ENCODE measurements at regions not wholly inside any gene's neighbourhood (a gene's known extent, or its start where the extent isn't known, plus 50 kb on each side); places are given as distances from the start of the nearest gene placed in this dataset.

DNA sequence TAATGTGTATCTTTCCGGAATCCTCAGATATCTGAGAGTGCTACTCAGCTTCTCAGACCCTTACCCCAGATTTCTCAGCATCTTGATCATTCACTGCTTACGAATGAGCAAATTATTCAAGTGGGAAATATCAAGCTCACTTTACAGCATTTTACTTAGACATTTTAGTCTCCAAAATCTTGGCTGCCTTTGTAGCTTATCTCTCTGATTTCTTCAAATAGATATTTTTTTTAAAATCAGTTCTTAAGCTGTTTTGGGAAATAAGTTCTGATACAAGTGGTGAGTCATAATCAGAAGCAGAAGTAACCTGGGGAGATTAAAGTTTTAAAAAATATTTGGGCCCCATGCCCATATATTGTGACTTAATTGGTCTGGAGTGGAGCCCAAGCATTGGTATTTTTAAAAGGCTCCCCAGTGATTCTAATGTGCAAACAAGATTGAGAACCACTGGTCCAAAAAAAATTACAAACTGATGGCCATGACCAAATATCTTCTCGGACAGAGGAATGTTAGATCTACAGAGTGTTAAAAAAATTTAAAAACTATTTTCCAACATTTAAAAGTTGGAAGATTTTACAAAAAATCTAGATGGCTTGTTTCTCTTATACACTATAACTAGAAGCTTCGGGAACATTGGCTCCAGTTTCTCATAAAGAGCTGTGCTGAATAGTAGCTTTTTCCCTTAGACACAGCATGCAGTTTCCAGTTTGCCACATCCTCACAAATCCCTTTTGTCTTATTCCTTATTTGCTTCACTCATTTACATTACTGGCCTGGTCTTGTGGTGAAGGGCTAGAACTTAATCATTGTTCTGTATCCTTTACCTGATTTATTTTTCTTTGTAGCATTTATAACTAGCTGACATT, 87.8 kb upstream of the BMAL1 start:
- TF ChIP-seq, protein P1, sequence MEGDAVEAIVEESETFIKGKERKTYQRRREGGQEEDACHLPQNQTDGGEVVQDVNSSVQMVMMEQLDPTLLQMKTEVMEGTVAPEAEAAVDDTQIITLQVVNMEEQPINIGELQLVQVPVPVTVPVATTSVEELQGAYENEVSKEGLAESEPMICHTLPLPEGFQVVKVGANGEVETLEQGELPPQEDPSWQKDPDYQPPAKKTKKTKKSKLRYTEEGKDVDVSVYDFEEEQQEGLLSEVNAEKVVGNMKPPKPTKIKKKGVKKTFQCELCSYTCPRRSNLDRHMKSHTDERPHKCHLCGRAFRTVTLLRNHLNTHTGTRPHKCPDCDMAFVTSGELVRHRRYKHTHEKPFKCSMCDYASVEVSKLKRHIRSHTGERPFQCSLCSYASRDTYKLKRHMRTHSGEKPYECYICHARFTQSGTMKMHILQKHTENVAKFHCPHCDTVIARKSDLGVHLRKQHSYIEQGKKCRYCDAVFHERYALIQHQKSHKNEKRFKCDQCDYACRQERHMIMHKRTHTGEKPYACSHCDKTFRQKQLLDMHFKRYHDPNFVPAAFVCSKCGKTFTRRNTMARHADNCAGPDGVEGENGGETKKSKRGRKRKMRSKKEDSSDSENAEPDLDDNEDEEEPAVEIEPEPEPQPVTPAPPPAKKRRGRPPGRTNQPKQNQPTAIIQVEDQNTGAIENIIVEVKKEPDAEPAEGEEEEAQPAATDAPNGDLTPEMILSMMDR (conservative IDR thresholded peaks at IDR 0.05), result no peak
- TF ChIP-seq ZFX (IDR thresholded peaks at IDR 0.05), result no peak
